GM12865 (cell line): ENCODE measurements at regions not wholly inside any gene's neighbourhood (a gene's known extent, or its start where the extent isn't known, plus 50 kb on each side); places are given as distances from the start of the nearest gene placed in this dataset.

ENCODE experiments used
- DNase-seq: peaks from one replicate; pipeline ENCODE4 v3.0.0; 2010; ENCODE audit warnings: low read depth
- H3K4me3 ChIP-seq: 2 replicates; pipeline ENCODE4 v1.5.1; 2011; ENCODE audit warnings: mild to moderate bottlenecking, low read depth, low read length, control low read depth
- CTCF ChIP-seq: IDR thresholded peaks from 2 replicates; pipeline ENCODE4 v1.5.1; 2011; ENCODE audit warnings: low read length, control low read depth, low read depth, inconsistent platforms; ENCODE audit not compliant: insufficient read depth; ENCODE audit errors: missing control alignments

- H3K4me3 ChIP-seq = no peak overlapping the region
- no peak for DNase-seq
- no peak for TF ChIP-seq CTCF
These were observed 197.2 kb upstream of the RBMS3 start for GRCh38 chr3:29083676-29084075.

GRCh38 chr3:29088579-29088978 is 192.3 kb upstream of the RBMS3 start:
- no peak for DNase-seq
- no peak for TF ChIP-seq CTCF
- no peak overlapping the region for H3K4me3 ChIP-seq

GRCh38 chr3:29090912-29091597 is 189.8 kb upstream of the RBMS3 start:
- TF ChIP-seq CTCF = no peak
- no peak overlapping the region for H3K4me3 ChIP-seq
- no peak for DNase-seq

GRCh38 chr3:29091599-29092189 is 189.2 kb upstream of the RBMS3 start:
- no peak for DNase-seq
- no peak for TF ChIP-seq CTCF
- no peak overlapping the region for H3K4me3 ChIP-seq

GRCh38 chr3:29092348-29092747 is 188.5 kb upstream of the RBMS3 start:
- H3K4me3 ChIP-seq = no peak overlapping the region
- no peak for TF ChIP-seq CTCF
- no peak for DNase-seq

- peak; percentile 6 for DNase-seq
- H3K4me3 ChIP-seq = no peak overlapping the region
- no peak for TF ChIP-seq CTCF
These were observed 181.6 kb upstream of the RBMS3 start for GRCh38 chr3:29099296-29099695.

GRCh38 chr3:29099775-29100174 is 181.1 kb upstream of the RBMS3 start:
- TF ChIP-seq CTCF = no peak
- no peak overlapping the region for H3K4me3 ChIP-seq
- no peak for DNase-seq
